HepG2 (cell line): ENCODE measurements at regions not wholly inside any gene's neighbourhood (a gene's known extent, or its start where the extent isn't known, plus 50 kb on each side); places are given as distances from the start of the nearest gene placed in this dataset.
A peak's percentile ranks its signal among the peaks of the same experiment; 100 is the strongest.

Experiments
- BCL6 ChIP-seq: IDR thresholded peaks from 2 replicates; pipeline ENCODE4 v1.6.1; 2016; ENCODE audit warnings: missing genetic modification reagents, missing compliant biosample characterization
- BHLHE40 ChIP-seq: IDR thresholded peaks from 2 replicates; pipeline ENCODE4 v1.6.1; 2011; ENCODE audit warnings: low read length, improper control_type of control experiment
- BRCA1 ChIP-seq: sonication (generic); formaldehyde crosslinking; IDR thresholded peaks from 2 replicates; pipeline ENCODE4 v1.4.0; 2020; ENCODE audit warnings: missing genetic modification reagents
- EP300 ChIP-seq, 3 experiments: sonication (generic) in 1 of 3; formaldehyde crosslinking in 1 of 3; IDR thresholded peaks; 2 replicates each; pipeline versions ENCODE4 v1.5.1 to v1.6.1; 2011 to 2020; ENCODE audit warnings: low read depth in 2 of 3, low read length in 2 of 3, borderline replicate concordance in 1 of 3, improper control_type of control experiment in 1 of 3, mild to moderate bottlenecking in 1 of 3, missing genetic modification reagents in 1 of 3, moderate library complexity in 1 of 3
- HIVEP1 ChIP-seq: sonication (generic); formaldehyde crosslinking; IDR thresholded peaks from 2 replicates; pipeline ENCODE4 v1.4.0; 2020; ENCODE audit warnings: mild to moderate bottlenecking, missing genetic modification reagents
- MED1 ChIP-seq: sonication (generic); formaldehyde crosslinking; IDR thresholded peaks from 2 replicates; pipeline ENCODE4 v1.4.0; 2020; ENCODE audit warnings: missing genetic modification reagents
- NCOR1 ChIP-seq: fragments of 200-600 bp; sonication (generic); IDR thresholded peaks from 2 replicates; pipeline ENCODE4 v1.7.0; 2017; ENCODE audit warnings: antibody characterized with exemption, low read length, borderline replicate concordance
- RBM39 ChIP-seq: fragments of 200-400 bp; formaldehyde crosslinking; IDR thresholded peaks from one replicate; pipeline ENCODE4 v1.6.1; 2018; ENCODE audit warnings: antibody characterized with exemption, mild to moderate bottlenecking, low read depth, low read length; ENCODE audit not compliant: poor library complexity, severe bottlenecking
- RNF2 ChIP-seq: fragments of 450-650 bp; conservative IDR thresholded peaks from 2 replicates; pipeline ENCODE4 v1.6.1; 2016; ENCODE audit warnings: low read depth
- TBX2 ChIP-seq: sonication (generic); formaldehyde crosslinking; IDR thresholded peaks from 2 replicates; pipeline ENCODE4 v1.5.0; 2020; ENCODE audit warnings: missing genetic modification reagents, mild to moderate bottlenecking, borderline replicate concordance
- ZFX ChIP-seq: sonication (generic); formaldehyde crosslinking; IDR thresholded peaks from 2 replicates; pipeline ENCODE4 v1.4.0; 2020; ENCODE audit warnings: mild to moderate bottlenecking, low read depth, missing genetic modification reagents, moderate library complexity
- ZNF264 ChIP-seq: sonication (generic); formaldehyde crosslinking; IDR thresholded peaks from 2 replicates; pipeline ENCODE4 v1.4.0; 2020; ENCODE audit warnings: missing genetic modification reagents
- ZNF431 ChIP-seq: sonication (generic); formaldehyde crosslinking; IDR thresholded peaks from 2 replicates; pipeline ENCODE4 v1.9.0; 2022; ENCODE audit warnings: missing genetic modification reagents, low read depth, mild to moderate bottlenecking, borderline replicate concordance
- ZNF549 ChIP-seq: sonication (generic); formaldehyde crosslinking; IDR thresholded peaks from 2 replicates; pipeline ENCODE4 v1.5.0; 2020; ENCODE audit warnings: missing genetic modification reagents
- ZNF776 ChIP-seq: sonication (generic); formaldehyde crosslinking; IDR thresholded peaks from 2 replicates; pipeline ENCODE4 v1.4.0; 2020; ENCODE audit warnings: mild to moderate bottlenecking, missing genetic modification reagents
- ZNF879 ChIP-seq: sonication (generic); formaldehyde crosslinking; IDR thresholded peaks from 2 replicates; pipeline ENCODE4 v1.8.1; 2023; ENCODE audit warnings: missing genetic modification reagents
- TF ChIP-seq, protein P1 (sequence below): sonication (generic); formaldehyde crosslinking; IDR thresholded peaks from 2 replicates; pipeline ENCODE4 v1.4.0; 2020; ENCODE audit warnings: missing genetic modification reagents
- TF ChIP-seq, protein P2 (sequence below): sonication (generic); formaldehyde crosslinking; IDR thresholded peaks from 2 replicates; pipeline ENCODE4 v1.8.0; 2023; ENCODE audit warnings: mild to moderate bottlenecking, missing genetic modification reagents
- TF ChIP-seq, protein P3 (sequence below): sonication (generic); formaldehyde crosslinking; IDR thresholded peaks from 2 replicates; pipeline ENCODE4 v1.4.0; 2020; ENCODE audit warnings: mild to moderate bottlenecking, missing genetic modification reagents
- TF ChIP-seq, protein P4 (sequence below): sonication (generic); formaldehyde crosslinking; IDR thresholded peaks from 2 replicates; pipeline ENCODE4 v1.8.0; 2022; ENCODE audit warnings: missing genetic modification reagents, mild to moderate bottlenecking, borderline replicate concordance
- TF ChIP-seq, protein P5 (sequence below), 2 experiments: sonication (generic) in 1 of 2; formaldehyde crosslinking in 1 of 2; IDR thresholded peaks; 2 replicates each; pipeline versions ENCODE4 v1.5.1 to v1.6.1; 2011 to 2020; ENCODE audit warnings: borderline replicate concordance in 1 of 2, low read depth in 1 of 2, low read length in 1 of 2, mild to moderate bottlenecking in 1 of 2, missing genetic modification reagents in 1 of 2, moderate library complexity in 1 of 2

DNA sequence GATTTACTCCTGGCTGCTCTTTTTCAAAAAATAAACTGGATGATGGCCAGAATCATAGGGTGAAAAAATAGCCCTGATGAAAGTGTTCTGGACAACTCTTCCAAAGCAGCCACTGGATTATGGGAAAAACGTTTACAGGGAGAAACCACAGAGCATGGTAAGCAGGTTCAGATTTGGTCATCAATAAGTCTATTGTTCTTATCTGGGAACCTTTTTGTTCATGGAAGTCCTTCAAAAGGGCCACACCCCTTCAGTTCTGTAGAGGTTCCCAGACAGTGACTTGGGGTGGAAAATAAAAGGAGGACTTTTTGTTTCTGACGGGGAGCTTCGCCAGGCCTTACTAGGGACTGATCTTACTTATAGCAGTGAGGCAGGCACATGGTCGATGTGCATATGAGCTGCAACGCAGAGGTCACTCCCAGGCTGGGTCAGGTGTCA lies 117.4 kb upstream of the SLC38A2 start (continued):
- TF ChIP-seq ZNF431 (CRISPR knock-in tag) (no peak), ZNF776 (CRISPR knock-in tag) (no peak), RNF2 (no peak), BCL6 (CRISPR knock-in tag) (no peak; the same call in none of the 2 replicates), ZNF879 (CRISPR knock-in tag) (no peak), TBX2 (peak; percentile 39; the same call in 1 of the 2 replicates), HIVEP1 (CRISPR knock-in tag) (no peak), ZNF264 (no peak), RBM39 (no peak), MED1 (CRISPR knock-in tag) (peak; percentile 38; the same call in 1 of the 2 replicates), BHLHE40 (no peak), NCOR1 (no peak), ZFX (CRISPR knock-in tag) (peak; percentile 25; the same call in 1 of the 2 replicates), EP300 (IDR thresholded peaks at IDR 0.05; ENCODE audit: low read depth in 2 of 2, low read length in 2 of 2) (peak in 1 of 2 experiments; percentile 41; a peak in 1 of 4 replicates), EP300 (CRISPR knock-in tag; IDR thresholded peaks at IDR 0.05; ENCODE audit: borderline replicate concordance) (no peak), ZNF549 (CRISPR knock-in tag) (no peak), BRCA1 (CRISPR knock-in tag) (0 out of 2 replicates have a peak, but pooled peaks have one; percentile 17)
- TF ChIP-seq, protein P1, sequence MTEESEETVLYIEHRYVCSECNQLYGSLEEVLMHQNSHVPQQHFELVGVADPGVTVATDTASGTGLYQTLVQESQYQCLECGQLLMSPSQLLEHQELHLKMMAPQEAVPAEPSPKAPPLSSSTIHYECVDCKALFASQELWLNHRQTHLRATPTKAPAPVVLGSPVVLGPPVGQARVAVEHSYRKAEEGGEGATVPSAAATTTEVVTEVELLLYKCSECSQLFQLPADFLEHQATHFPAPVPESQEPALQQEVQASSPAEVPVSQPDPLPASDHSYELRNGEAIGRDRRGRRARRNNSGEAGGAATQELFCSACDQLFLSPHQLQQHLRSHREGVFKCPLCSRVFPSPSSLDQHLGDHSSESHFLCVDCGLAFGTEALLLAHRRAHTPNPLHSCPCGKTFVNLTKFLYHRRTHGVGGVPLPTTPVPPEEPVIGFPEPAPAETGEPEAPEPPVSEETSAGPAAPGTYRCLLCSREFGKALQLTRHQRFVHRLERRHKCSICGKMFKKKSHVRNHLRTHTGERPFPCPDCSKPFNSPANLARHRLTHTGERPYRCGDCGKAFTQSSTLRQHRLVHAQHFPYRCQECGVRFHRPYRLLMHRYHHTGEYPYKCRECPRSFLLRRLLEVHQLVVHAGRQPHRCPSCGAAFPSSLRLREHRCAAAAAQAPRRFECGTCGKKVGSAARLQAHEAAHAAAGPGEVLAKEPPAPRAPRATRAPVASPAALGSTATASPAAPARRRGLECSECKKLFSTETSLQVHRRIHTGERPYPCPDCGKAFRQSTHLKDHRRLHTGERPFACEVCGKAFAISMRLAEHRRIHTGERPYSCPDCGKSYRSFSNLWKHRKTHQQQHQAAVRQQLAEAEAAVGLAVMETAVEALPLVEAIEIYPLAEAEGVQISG (CRISPR knock-in tag): 0 out of 2 replicates have a peak, but pooled peaks have one; percentile 11
- TF ChIP-seq, protein P2, sequence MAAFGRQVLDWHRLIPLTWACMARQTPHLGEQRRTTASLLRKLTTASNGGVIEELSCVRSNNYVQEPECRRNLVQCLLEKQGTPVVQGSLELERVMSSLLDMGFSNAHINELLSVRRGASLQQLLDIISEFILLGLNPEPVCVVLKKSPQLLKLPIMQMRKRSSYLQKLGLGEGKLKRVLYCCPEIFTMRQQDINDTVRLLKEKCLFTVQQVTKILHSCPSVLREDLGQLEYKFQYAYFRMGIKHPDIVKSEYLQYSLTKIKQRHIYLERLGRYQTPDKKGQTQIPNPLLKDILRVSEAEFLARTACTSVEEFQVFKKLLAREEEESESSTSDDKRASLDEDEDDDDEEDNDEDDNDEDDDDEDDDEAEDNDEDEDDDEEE (CRISPR knock-in tag): no peak
- TF ChIP-seq, protein P3, sequence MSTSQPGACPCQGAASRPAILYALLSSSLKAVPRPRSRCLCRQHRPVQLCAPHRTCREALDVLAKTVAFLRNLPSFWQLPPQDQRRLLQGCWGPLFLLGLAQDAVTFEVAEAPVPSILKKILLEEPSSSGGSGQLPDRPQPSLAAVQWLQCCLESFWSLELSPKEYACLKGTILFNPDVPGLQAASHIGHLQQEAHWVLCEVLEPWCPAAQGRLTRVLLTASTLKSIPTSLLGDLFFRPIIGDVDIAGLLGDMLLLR: no peak
- TF ChIP-seq, protein P4, sequence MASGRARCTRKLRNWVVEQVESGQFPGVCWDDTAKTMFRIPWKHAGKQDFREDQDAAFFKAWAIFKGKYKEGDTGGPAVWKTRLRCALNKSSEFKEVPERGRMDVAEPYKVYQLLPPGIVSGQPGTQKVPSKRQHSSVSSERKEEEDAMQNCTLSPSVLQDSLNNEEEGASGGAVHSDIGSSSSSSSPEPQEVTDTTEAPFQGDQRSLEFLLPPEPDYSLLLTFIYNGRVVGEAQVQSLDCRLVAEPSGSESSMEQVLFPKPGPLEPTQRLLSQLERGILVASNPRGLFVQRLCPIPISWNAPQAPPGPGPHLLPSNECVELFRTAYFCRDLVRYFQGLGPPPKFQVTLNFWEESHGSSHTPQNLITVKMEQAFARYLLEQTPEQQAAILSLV (CRISPR knock-in tag): no peak
- TF ChIP-seq, protein P5, sequence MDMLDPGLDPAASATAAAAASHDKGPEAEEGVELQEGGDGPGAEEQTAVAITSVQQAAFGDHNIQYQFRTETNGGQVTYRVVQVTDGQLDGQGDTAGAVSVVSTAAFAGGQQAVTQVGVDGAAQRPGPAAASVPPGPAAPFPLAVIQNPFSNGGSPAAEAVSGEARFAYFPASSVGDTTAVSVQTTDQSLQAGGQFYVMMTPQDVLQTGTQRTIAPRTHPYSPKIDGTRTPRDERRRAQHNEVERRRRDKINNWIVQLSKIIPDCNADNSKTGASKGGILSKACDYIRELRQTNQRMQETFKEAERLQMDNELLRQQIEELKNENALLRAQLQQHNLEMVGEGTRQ (IDR thresholded peaks at IDR 0.05; ENCODE audit: low read depth, low read length): no peak
- TF ChIP-seq, protein P5 (CRISPR knock-in tag; IDR thresholded peaks at IDR 0.05; ENCODE audit: borderline replicate concordance): no peak
